D721Med (cell line): ENCODE measurements at regions not wholly inside any gene's neighbourhood (a gene's known extent, or its start where the extent isn't known, plus 50 kb on each side); places are given as distances from the start of the nearest gene placed in this dataset.

Experiments
- DNase-seq: peaks from one replicate; pipeline ENCODE4 v3.0.0; 2011; ENCODE audit warnings: low spot score; ENCODE audit not compliant: insufficient read length
- FAIRE-seq: peaks from 2 replicates; lab custom pipeline; 2011; peaks lifted over from hg19 to GRCh38; lab: Jason Lieb, UNC
- CTCF ChIP-seq: IDR thresholded peaks from 2 replicates; pipeline ENCODE4 v1.5.1; 2012; ENCODE audit warnings: mild to moderate bottlenecking, control low read depth; ENCODE audit not compliant: insufficient read depth; ENCODE audit errors: missing control alignments

GRCh38 chr15:29558261-29558660 lies 264.0 kb downstream of the TJP1 start:
- DNase-seq (no peak), FAIRE-seq (no peak)
- TF ChIP-seq CTCF: no peak

GRCh38 chr15:29557171-29557570 lies 265.1 kb downstream of the TJP1 start:
- DNase-seq (no peak), FAIRE-seq (no peak)
- TF ChIP-seq CTCF: no peak

- TF ChIP-seq CTCF: no peak
- FAIRE-seq: no peak
- no peak for DNase-seq
These were observed 265.9 kb downstream of the TJP1 start for GRCh38 chr15:29556380-29556779.

GRCh38 chr15:29554531-29554930 lies 267.7 kb downstream of the TJP1 start:
- DNase-seq: no peak
- no peak for TF ChIP-seq CTCF
- FAIRE-seq: no peak

- no peak for FAIRE-seq
- DNase-seq: no peak
- TF ChIP-seq CTCF: no peak
These were observed 271.3 kb downstream of the TJP1 start for GRCh38 chr15:29550834-29551465.

- DNase-seq (no peak), FAIRE-seq (no peak)
- TF ChIP-seq CTCF: no peak
These were observed 274.3 kb downstream of the TJP1 start for GRCh38 chr15:29548006-29548405.

- FAIRE-seq (no peak), DNase-seq (no peak)
- TF ChIP-seq CTCF: no peak
These were observed 275.0 kb upstream of the NSMCE3 start for GRCh38 chr15:29544513-29545128.
